Uterus (tissue), 2 donors: ENCODE measurements at regions not wholly inside any gene's neighbourhood (a gene's known extent, or its start where the extent isn't known, plus 50 kb on each side); places are given as distances from the start of the nearest gene placed in this dataset.

Experiments
- POLR2A ChIP-seq, 2 donors: fragments of 450-650 bp; IDR thresholded peaks; one replicate each; pipeline ENCODE4 v1.6.1; 2016; ENCODE audit warnings: antibody characterized with exemption in 2 of 2, mild to moderate bottlenecking in 1 of 2, moderate library complexity in 1 of 2
- TF ChIP-seq, protein P1 (sequence below), 4 experiments: fragments of 200-600 bp in 2 of 4; fragments of 450-650 bp in 2 of 4; sonication (generic) in 2 of 4; IDR thresholded peaks; one replicate each; pipeline ENCODE4 v1.5.1; 2016 to 2019; ENCODE audit warnings: antibody characterized with exemption in 4 of 4, mild to moderate bottlenecking in 2 of 4, moderate library complexity in 1 of 4

DNA sequence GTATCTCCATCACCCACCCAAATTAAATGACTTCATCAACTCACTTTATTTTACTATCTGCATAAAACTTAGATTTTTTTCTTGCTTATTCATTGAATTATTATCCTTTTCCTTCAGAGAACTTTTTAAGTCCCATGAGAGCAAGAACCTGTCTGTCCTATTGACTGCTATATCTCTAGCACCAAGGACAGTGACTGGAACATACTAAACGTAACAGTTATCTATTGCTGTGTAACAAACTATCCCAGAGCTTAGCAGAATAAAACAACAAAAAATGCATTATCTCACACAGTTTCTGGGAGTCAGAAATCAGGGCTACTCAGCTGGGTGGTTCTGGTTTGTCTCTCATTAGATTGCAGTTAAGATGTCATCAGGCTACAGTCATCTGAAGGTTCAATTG lies 401.7 kb upstream of the AUTS2 start:
- TF ChIP-seq, protein P1, sequence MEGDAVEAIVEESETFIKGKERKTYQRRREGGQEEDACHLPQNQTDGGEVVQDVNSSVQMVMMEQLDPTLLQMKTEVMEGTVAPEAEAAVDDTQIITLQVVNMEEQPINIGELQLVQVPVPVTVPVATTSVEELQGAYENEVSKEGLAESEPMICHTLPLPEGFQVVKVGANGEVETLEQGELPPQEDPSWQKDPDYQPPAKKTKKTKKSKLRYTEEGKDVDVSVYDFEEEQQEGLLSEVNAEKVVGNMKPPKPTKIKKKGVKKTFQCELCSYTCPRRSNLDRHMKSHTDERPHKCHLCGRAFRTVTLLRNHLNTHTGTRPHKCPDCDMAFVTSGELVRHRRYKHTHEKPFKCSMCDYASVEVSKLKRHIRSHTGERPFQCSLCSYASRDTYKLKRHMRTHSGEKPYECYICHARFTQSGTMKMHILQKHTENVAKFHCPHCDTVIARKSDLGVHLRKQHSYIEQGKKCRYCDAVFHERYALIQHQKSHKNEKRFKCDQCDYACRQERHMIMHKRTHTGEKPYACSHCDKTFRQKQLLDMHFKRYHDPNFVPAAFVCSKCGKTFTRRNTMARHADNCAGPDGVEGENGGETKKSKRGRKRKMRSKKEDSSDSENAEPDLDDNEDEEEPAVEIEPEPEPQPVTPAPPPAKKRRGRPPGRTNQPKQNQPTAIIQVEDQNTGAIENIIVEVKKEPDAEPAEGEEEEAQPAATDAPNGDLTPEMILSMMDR (IDR thresholded peaks at IDR 0.05) = no peak
- TF ChIP-seq POLR2A (IDR thresholded peaks at IDR 0.05) = no peak
